ENCODE measurements at regions not wholly inside any gene's neighbourhood (a gene's known extent, or its start where the extent isn't known, plus 50 kb on each side); places are given as distances from the start of the nearest gene placed in this dataset.

DNA sequence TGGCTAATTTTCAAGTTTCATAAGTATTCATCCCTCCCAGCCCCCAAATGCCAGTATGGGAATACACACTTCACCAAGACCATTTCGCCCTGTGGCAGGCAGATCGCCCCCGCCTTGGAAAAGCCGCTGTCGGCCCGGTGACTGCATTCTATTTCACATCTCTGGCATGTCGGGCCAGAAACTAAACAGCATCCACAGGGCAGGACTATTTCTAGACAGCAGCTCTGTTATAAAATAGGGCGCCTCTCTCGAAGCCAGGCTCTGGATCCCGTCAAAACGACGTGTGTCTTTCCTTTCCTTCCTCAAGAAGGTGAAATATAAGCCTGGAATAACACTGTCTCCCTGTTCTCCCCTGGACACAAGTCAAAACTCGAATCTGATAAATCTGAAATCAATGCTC is 56.8 kb downstream of the GSC start:
- TF ChIP-seq, protein P1, sequence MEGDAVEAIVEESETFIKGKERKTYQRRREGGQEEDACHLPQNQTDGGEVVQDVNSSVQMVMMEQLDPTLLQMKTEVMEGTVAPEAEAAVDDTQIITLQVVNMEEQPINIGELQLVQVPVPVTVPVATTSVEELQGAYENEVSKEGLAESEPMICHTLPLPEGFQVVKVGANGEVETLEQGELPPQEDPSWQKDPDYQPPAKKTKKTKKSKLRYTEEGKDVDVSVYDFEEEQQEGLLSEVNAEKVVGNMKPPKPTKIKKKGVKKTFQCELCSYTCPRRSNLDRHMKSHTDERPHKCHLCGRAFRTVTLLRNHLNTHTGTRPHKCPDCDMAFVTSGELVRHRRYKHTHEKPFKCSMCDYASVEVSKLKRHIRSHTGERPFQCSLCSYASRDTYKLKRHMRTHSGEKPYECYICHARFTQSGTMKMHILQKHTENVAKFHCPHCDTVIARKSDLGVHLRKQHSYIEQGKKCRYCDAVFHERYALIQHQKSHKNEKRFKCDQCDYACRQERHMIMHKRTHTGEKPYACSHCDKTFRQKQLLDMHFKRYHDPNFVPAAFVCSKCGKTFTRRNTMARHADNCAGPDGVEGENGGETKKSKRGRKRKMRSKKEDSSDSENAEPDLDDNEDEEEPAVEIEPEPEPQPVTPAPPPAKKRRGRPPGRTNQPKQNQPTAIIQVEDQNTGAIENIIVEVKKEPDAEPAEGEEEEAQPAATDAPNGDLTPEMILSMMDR (IDR thresholded peaks at IDR 0.05; ENCODE audit: low read depth, low read length, missing input control) = no peak
- TF ChIP-seq EGR1 (IDR thresholded peaks at IDR 0.05; ENCODE audit: low read depth in 2 of 2) (no peak), HNF4A (conservative IDR thresholded peaks at IDR 0.05) (no peak), GABPA (IDR thresholded peaks at IDR 0.05 in 1 of 2, conservative IDR thresholded peaks at IDR 0.05 in 1 of 2) (no peak), TAF1 (conservative IDR thresholded peaks at IDR 0.05) (no peak), RAD21 (IDR thresholded peaks at IDR 0.05) (no peak), FOXA1 (IDR thresholded peaks at IDR 0.05) (no peak), SP1 (IDR thresholded peaks at IDR 0.05) (no peak), YY1 (IDR thresholded peaks at IDR 0.05) (no peak), JUND (IDR thresholded peaks at IDR 0.05) (no peak), RXRA (IDR thresholded peaks at IDR 0.05) (no peak)
- TF ChIP-seq, protein P2, sequence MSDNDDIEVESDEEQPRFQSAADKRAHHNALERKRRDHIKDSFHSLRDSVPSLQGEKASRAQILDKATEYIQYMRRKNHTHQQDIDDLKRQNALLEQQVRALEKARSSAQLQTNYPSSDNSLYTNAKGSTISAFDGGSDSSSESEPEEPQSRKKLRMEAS (IDR thresholded peaks at IDR 0.05) = no peak
- TF ChIP-seq, protein P3, sequence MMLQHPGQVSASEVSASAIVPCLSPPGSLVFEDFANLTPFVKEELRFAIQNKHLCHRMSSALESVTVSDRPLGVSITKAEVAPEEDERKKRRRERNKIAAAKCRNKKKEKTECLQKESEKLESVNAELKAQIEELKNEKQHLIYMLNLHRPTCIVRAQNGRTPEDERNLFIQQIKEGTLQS (IDR thresholded peaks at IDR 0.05) = no peak
- TF ChIP-seq, protein P4, sequence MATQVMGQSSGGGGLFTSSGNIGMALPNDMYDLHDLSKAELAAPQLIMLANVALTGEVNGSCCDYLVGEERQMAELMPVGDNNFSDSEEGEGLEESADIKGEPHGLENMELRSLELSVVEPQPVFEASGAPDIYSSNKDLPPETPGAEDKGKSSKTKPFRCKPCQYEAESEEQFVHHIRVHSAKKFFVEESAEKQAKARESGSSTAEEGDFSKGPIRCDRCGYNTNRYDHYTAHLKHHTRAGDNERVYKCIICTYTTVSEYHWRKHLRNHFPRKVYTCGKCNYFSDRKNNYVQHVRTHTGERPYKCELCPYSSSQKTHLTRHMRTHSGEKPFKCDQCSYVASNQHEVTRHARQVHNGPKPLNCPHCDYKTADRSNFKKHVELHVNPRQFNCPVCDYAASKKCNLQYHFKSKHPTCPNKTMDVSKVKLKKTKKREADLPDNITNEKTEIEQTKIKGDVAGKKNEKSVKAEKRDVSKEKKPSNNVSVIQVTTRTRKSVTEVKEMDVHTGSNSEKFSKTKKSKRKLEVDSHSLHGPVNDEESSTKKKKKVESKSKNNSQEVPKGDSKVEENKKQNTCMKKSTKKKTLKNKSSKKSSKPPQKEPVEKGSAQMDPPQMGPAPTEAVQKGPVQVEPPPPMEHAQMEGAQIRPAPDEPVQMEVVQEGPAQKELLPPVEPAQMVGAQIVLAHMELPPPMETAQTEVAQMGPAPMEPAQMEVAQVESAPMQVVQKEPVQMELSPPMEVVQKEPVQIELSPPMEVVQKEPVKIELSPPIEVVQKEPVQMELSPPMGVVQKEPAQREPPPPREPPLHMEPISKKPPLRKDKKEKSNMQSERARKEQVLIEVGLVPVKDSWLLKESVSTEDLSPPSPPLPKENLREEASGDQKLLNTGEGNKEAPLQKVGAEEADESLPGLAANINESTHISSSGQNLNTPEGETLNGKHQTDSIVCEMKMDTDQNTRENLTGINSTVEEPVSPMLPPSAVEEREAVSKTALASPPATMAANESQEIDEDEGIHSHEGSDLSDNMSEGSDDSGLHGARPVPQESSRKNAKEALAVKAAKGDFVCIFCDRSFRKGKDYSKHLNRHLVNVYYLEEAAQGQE (IDR thresholded peaks at IDR 0.05) = no peak
